ENCODE measurements at regions not wholly inside any gene's neighbourhood (a gene's known extent, or its start where the extent isn't known, plus 50 kb on each side); places are given as distances from the start of the nearest gene placed in this dataset.

GRCh38 chr2:163395602-163396001, 340.2 kb downstream of the FIGN start:
- TF ChIP-seq ZNF263 (CRISPR knock-in tag; IDR thresholded peaks at IDR 0.05; ENCODE audit: borderline replicate concordance) = no peak
- BruUV-seq (replicated peaks) = no TSS peak
- no peak overlapping the region for H3K4me2 ChIP-seq (ENCODE audit: insufficient read depth, low read length)
- H4K20me1 ChIP-seq (replicated peaks; ENCODE audit: control insufficient read depth, insufficient read depth, low read length) = no peaks in the 10 kb centered on the region
- ChIA-PET CTCF (ENCODE audit: low intra/inter-chr PET ratio) (no interaction called here), POLR2A (no interaction called here)
- no peaks in the 10 kb centered on the region for H3K4me1 ChIP-seq (replicated peaks in 1 of 2; ENCODE audit: control insufficient read depth in 2 of 2, insufficient read depth in 2 of 2, low read length in 2 of 2)
- no peaks in the 10 kb centered on the region for H3K9me1 ChIP-seq (ENCODE audit: control insufficient read depth, insufficient read depth, low read length)
- H3K9me3 ChIP-seq (replicated peaks; ENCODE audit: control insufficient read depth, insufficient read depth, low read depth, low read length) = no peaks in the 10 kb centered on the region
- in situ Hi-C loops (cut with MboI) (no loop called here), intact Hi-C loops (cut with micrococcal nuclease) (no loop called here)
- H3K79me2 ChIP-seq (ENCODE audit: control insufficient read depth, insufficient read depth, low read length) = no peaks in the 10 kb centered on the region
- H3K4me3 ChIP-seq = no peak overlapping the region
- no peak overlapping the region for H3K9ac ChIP-seq (ENCODE audit: insufficient read depth in 1 of 2, low read depth in 2 of 2, low read length in 2 of 2)
- H2AFZ ChIP-seq (ENCODE audit: low read depth, low read length) = no peak overlapping the region
- WGBS (ENCODE audit: insufficient coverage, low coverage, missing lambda C conversion rate) = 0% methylated on average over 2 of the region's 2 CpGs
- no peaks in the 10 kb centered on the region for H3K36me3 ChIP-seq (ENCODE audit: control insufficient read depth, insufficient read depth, low read length)
- ATAC-seq (no peak), DNase-seq (ENCODE audit: extremely low read depth in 1 of 4, low spot score in 3 of 4) (no peak), FAIRE-seq (no peak)
- H3K27me3 ChIP-seq (ENCODE audit: control insufficient read depth in 2 of 2, insufficient read depth in 2 of 2, low read length in 2 of 2) = no peaks in the 10 kb centered on the region
- no peak overlapping the region for H3K27ac ChIP-seq (ENCODE audit: extremely low read depth, low read depth, low read length)

GRCh38 chr2:163389838-163390237, 346.0 kb downstream of the FIGN start:
- in situ Hi-C loops (cut with MboI) (no loop called here), intact Hi-C loops (cut with micrococcal nuclease) (no loop called here)
- CTCF ChIA-PET (ENCODE audit: low intra/inter-chr PET ratio) = no interaction called here
- no peak overlapping the region for H3K4me2 ChIP-seq (ENCODE audit: insufficient read depth, low read length)
- H3K27me3 ChIP-seq (ENCODE audit: control insufficient read depth in 2 of 2, insufficient read depth in 2 of 2, low read length in 2 of 2) = no peaks in the 10 kb centered on the region
- H3K9me3 ChIP-seq (replicated peaks; ENCODE audit: control insufficient read depth, insufficient read depth, low read depth, low read length) = no peaks in the 10 kb centered on the region
- H3K4me1 ChIP-seq (replicated peaks in 1 of 2; ENCODE audit: control insufficient read depth in 2 of 2, insufficient read depth in 2 of 2, low read length in 2 of 2) = no peaks in the 10 kb centered on the region
- no peaks in the 10 kb centered on the region for H4K20me1 ChIP-seq (replicated peaks; ENCODE audit: control insufficient read depth, insufficient read depth, low read length)
- no peak for ATAC-seq
- POLR2A ChIA-PET = no interaction called here
- no peaks in the 10 kb centered on the region for H3K9me1 ChIP-seq (ENCODE audit: control insufficient read depth, insufficient read depth, low read length)
- no peak overlapping the region for H3K4me3 ChIP-seq
- BruUV-seq (replicated peaks) = no TSS peak
- H3K27ac ChIP-seq (ENCODE audit: extremely low read depth, low read depth, low read length) = no peak overlapping the region
- H3K9ac ChIP-seq (ENCODE audit: insufficient read depth in 1 of 2, low read depth in 2 of 2, low read length in 2 of 2) = no peak overlapping the region
- no peak for FAIRE-seq
- WGBS (ENCODE audit: insufficient coverage, low coverage, missing lambda C conversion rate) = 0% methylated on average over 2 of the region's 2 CpGs
- no peak for DNase-seq (ENCODE audit: extremely low read depth in 1 of 4, low spot score in 3 of 4)
- no peaks in the 10 kb centered on the region for H3K36me3 ChIP-seq (ENCODE audit: control insufficient read depth, insufficient read depth, low read length)
- H3K79me2 ChIP-seq (ENCODE audit: control insufficient read depth, insufficient read depth, low read length) = no peaks in the 10 kb centered on the region
- no peak overlapping the region for H2AFZ ChIP-seq (ENCODE audit: low read depth, low read length)
- TF ChIP-seq CCAR2 (IDR thresholded peaks at IDR 0.05; ENCODE audit: low read depth, low read length) = no peak
- TF ChIP-seq, protein P1, sequence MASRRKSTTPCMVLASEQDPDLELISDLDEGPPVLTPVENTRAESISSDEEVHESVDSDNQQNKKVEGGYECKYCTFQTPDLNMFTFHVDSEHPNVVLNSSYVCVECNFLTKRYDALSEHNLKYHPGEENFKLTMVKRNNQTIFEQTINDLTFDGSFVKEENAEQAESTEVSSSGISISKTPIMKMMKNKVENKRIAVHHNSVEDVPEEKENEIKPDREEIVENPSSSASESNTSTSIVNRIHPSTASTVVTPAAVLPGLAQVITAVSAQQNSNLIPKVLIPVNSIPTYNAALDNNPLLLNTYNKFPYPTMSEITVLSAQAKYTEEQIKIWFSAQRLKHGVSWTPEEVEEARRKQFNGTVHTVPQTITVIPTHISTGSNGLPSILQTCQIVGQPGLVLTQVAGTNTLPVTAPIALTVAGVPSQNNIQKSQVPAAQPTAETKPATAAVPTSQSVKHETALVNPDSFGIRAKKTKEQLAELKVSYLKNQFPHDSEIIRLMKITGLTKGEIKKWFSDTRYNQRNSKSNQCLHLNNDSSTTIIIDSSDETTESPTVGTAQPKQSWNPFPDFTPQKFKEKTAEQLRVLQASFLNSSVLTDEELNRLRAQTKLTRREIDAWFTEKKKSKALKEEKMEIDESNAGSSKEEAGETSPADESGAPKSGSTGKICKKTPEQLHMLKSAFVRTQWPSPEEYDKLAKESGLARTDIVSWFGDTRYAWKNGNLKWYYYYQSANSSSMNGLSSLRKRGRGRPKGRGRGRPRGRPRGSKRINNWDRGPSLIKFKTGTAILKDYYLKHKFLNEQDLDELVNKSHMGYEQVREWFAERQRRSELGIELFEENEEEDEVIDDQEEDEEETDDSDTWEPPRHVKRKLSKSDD (conservative IDR thresholded peaks at IDR 0.05; ENCODE audit: low read length) = no peak
- TF ChIP-seq, protein P2, sequence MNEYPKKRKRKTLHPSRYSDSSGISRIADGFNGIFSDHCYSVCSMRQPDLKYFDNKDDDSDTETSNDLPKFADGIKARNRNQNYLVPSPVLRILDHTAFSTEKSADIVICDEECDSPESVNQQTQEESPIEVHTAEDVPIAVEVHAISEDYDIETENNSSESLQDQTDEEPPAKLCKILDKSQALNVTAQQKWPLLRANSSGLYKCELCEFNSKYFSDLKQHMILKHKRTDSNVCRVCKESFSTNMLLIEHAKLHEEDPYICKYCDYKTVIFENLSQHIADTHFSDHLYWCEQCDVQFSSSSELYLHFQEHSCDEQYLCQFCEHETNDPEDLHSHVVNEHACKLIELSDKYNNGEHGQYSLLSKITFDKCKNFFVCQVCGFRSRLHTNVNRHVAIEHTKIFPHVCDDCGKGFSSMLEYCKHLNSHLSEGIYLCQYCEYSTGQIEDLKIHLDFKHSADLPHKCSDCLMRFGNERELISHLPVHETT (CRISPR knock-in tag; conservative IDR thresholded peaks at IDR 0.05 in 1 of 2, IDR thresholded peaks at IDR 0.05 in 1 of 2) = no peak
- TF ChIP-seq RBM39 (optimal IDR thresholded peaks at IDR 0.05; ENCODE audit: low read depth, low read length) = no peak
- no peak for TF ChIP-seq EGR1 (conservative IDR thresholded peaks at IDR 0.05)
- TF ChIP-seq CHD2 (IDR thresholded peaks at IDR 0.05; ENCODE audit: low read depth, low read length) = no peak
- no peak for TF ChIP-seq TSC22D4 (tag; IDR thresholded peaks at IDR 0.05)
- no peak for TF ChIP-seq TBL1XR1 (IDR thresholded peaks at IDR 0.05; ENCODE audit: low read length in 2 of 2)
- TF ChIP-seq KLF16 (IDR thresholded peaks at IDR 0.05) = no peak
- no peak for TF ChIP-seq ELF1 (tag; IDR thresholded peaks at IDR 0.05)
- TF ChIP-seq TBP (optimal IDR thresholded peaks at IDR 0.05; ENCODE audit: low read depth, low read length) = no peak
- no peak for TF ChIP-seq POLR2B (IDR thresholded peaks at IDR 0.05; ENCODE audit: low read depth, partially characterized antibody)
- TF ChIP-seq ZNF507 (tag; conservative IDR thresholded peaks at IDR 0.05) = no peak
- TF ChIP-seq NFE2 (IDR thresholded peaks at IDR 0.05; ENCODE audit: low read depth) = no peak
